CD4-positive, alpha-beta T cell (primary cell): ENCODE measurements at regions not wholly inside any gene's neighbourhood (a gene's known extent, or its start where the extent isn't known, plus 50 kb on each side); places are given as distances from the start of the nearest gene placed in this dataset.

Experiments used
- ATAC-seq: fragments of 200-7000 bp; cut with Tn5 transposase; one replicate; pipeline ENCODE4 v1.10.0; 2022; ENCODE audit warnings: mild to moderate bottlenecking; ENCODE audit not compliant: poor library complexity
- CTCF ChIA-PET: fragments of 350-600 bp; sonication (Branson Sonifier 250); formaldehyde crosslinking; loops from one replicate; lab custom pipeline; 2021; ENCODE audit warnings: antibody characterized with exemption, inconsistent platforms; lab: Charles Lee
- POLR2A ChIA-PET: fragments of 350-600 bp; sonication (Branson Sonifier 250); formaldehyde crosslinking; loops from one replicate; lab custom pipeline; 2021; ENCODE audit warnings: antibody characterized with exemption, inconsistent platforms; lab: Charles Lee
- DNase-seq, 14 experiments: peaks; one replicate each; pipeline ENCODE4 v3.0.0-alpha.2; 2013 to 2020; ENCODE audit warnings: mixed read lengths in 2 of 14
- H3K27ac ChIP-seq, 2 donors: one replicate each; pipeline versions ENCODE4 v1.5.1 to v1.7.0; 2013; ENCODE audit warnings: low read length in 2 of 2, low read depth in 1 of 2, mild to moderate bottlenecking in 1 of 2
- H3K27me3 ChIP-seq, 2 experiments: 1 replicate in 1 of 2; 2 replicates in 1 of 2; pipeline versions ENCODE4 v1.6.1 to v1.7.0; 2013; ENCODE audit warnings: low read length in 2 of 2, control low read depth in 1 of 2, mild to moderate bottlenecking in 1 of 2, moderate library complexity in 1 of 2; ENCODE audit not compliant: insufficient read depth in 2 of 2, control insufficient read depth in 1 of 2
- H3K36me3 ChIP-seq: one replicate; pipeline ENCODE4 v1.6.1; 2013; ENCODE audit warnings: low read length, control low read depth; ENCODE audit not compliant: insufficient read depth
- H3K4me1 ChIP-seq: one replicate; pipeline ENCODE4 v1.6.1; 2013; ENCODE audit warnings: low read length, control low read depth; ENCODE audit not compliant: insufficient read depth
- H3K4me3 ChIP-seq: one replicate; pipeline ENCODE4 v1.5.1; 2013; ENCODE audit warnings: mild to moderate bottlenecking, low read length, moderate library complexity
- H3K9me3 ChIP-seq, 2 experiments: 1 replicate in 1 of 2; 2 replicates in 1 of 2; pipeline versions ENCODE4 v1.6.1 to v1.7.0; 2013; ENCODE audit warnings: low read length in 2 of 2, mild to moderate bottlenecking in 2 of 2, control low read depth in 1 of 2, moderate library complexity in 1 of 2; ENCODE audit not compliant: control insufficient read depth in 1 of 2, insufficient read depth in 1 of 2
- H3K27ac Mint-ChIP-seq: one replicate; pipeline ENCODE4 v1.8.0; 2020; ENCODE audit warnings: mixed read lengths
- H3K27me3 Mint-ChIP-seq: one replicate; pipeline ENCODE4 v1.8.0; 2021; ENCODE audit warnings: mixed read lengths
- H3K36me3 Mint-ChIP-seq: one replicate; pipeline ENCODE4 v1.8.0; 2021; ENCODE audit warnings: low read depth, mixed read lengths
- H3K4me1 Mint-ChIP-seq: one replicate; pipeline ENCODE4 v1.8.0; 2021; ENCODE audit warnings: low read depth, mixed read lengths
- H3K4me3 Mint-ChIP-seq: one replicate; pipeline ENCODE4 v1.8.0; 2020; ENCODE audit warnings: mild to moderate bottlenecking, mixed read lengths
- H3K9me3 Mint-ChIP-seq: one replicate; pipeline ENCODE4 v1.8.0; 2020; ENCODE audit warnings: mixed read lengths
- intact Hi-C, 2 experiments: fragments of 100-400 bp; cut with DNase I in 1 of 2; cut with micrococcal nuclease in 1 of 2; formaldehyde crosslinking; loops; one replicate each; pipeline versions ENCODE4 v1.15.1 to v1.9.0; 2023 to 2025; cut with DNase I, micrococcal nuclease
- TF ChIP-seq, protein P1 (sequence below): fragments of 200-600 bp; IDR thresholded peaks from one replicate; pipeline ENCODE4 v1.8.0; 2022; ENCODE audit warnings: antibody characterized with exemption, mild to moderate bottlenecking

GRCh38 chr20:53878262-53879047 lies 191.9 kb downstream of the BCAS1 start:
- no peaks in the 10 kb centered on the region for H3K9me3 Mint-ChIP-seq
- no peak overlapping the region for H3K27ac Mint-ChIP-seq
- ChIA-PET CTCF (no interaction called here), POLR2A (no interaction called here)
- Histone ChIP-seq H3K27me3 (no peaks in the 10 kb centered on the region), H3K4me3 (no peak overlapping the region), H3K9me3 (no peaks in the 10 kb centered on the region), H3K4me1 (peaks cover 7% of the 10 kb centered on the region), H3K27ac (no peak overlapping the region), H3K36me3 (no peaks in the 10 kb centered on the region)
- no peak for ATAC-seq
- H3K36me3 Mint-ChIP-seq: no peaks in the 10 kb centered on the region
- H3K4me1 Mint-ChIP-seq: peaks cover 9% of the 10 kb centered on the region
- intact Hi-C loops: no loop called here
- TF ChIP-seq, protein P1, sequence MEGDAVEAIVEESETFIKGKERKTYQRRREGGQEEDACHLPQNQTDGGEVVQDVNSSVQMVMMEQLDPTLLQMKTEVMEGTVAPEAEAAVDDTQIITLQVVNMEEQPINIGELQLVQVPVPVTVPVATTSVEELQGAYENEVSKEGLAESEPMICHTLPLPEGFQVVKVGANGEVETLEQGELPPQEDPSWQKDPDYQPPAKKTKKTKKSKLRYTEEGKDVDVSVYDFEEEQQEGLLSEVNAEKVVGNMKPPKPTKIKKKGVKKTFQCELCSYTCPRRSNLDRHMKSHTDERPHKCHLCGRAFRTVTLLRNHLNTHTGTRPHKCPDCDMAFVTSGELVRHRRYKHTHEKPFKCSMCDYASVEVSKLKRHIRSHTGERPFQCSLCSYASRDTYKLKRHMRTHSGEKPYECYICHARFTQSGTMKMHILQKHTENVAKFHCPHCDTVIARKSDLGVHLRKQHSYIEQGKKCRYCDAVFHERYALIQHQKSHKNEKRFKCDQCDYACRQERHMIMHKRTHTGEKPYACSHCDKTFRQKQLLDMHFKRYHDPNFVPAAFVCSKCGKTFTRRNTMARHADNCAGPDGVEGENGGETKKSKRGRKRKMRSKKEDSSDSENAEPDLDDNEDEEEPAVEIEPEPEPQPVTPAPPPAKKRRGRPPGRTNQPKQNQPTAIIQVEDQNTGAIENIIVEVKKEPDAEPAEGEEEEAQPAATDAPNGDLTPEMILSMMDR: no peak
- H3K4me3 Mint-ChIP-seq: no peak overlapping the region
- no peaks in the 10 kb centered on the region for H3K27me3 Mint-ChIP-seq
- DNase-seq: no peak

DNA sequence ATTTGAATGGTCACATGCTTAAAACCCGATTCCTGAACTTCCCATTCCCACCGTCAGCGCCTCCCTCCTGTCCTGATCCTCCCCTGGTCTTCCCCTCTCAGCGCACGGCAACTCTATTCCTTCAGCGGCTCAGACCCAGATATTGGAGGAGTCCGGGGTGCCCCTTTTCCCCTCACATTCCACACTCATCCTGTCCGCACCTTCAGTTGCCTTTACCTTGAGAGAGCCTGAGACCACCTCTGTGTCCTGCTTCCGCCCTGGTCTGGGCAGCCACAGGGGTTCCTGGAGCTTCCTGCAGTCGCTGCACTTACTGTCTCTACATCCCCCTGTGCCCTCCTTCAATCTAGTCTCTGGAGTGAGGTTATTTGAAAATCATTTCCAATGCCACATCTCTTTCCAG lies 193.4 kb downstream of the BCAS1 start:
- no peak for DNase-seq
- no peak overlapping the region for H3K4me3 ChIP-seq
- no peak for ATAC-seq
- intact Hi-C loops: no loop called here
- peaks cover 8% of the 10 kb centered on the region for H3K36me3 Mint-ChIP-seq
- no peak overlapping the region for H3K27ac ChIP-seq
- ChIA-PET CTCF (no interaction called here), POLR2A (no interaction called here)
- H3K9me3 ChIP-seq: no peaks in the 10 kb centered on the region
- peaks cover 24% of the 10 kb centered on the region for H3K4me1 Mint-ChIP-seq
- H3K4me3 Mint-ChIP-seq: no peak overlapping the region
- TF ChIP-seq, protein P1: no peak
- H3K36me3 ChIP-seq: no peaks in the 10 kb centered on the region
- no peaks in the 10 kb centered on the region for H3K27me3 ChIP-seq
- H3K4me1 ChIP-seq: peaks cover 14% of the 10 kb centered on the region
- H3K9me3 Mint-ChIP-seq: no peaks in the 10 kb centered on the region
- no peaks in the 10 kb centered on the region for H3K27me3 Mint-ChIP-seq
- H3K27ac Mint-ChIP-seq: peak overlapping the region; percentile 6

- TF ChIP-seq, protein P1: no peak
- no peaks in the 10 kb centered on the region for H3K27me3 Mint-ChIP-seq
- Histone ChIP-seq H3K4me3 (no peak overlapping the region), H3K9me3 (no peaks in the 10 kb centered on the region), H3K4me1 (peaks cover 17% of the 10 kb centered on the region), H3K36me3 (no peaks in the 10 kb centered on the region), H3K27ac (no peak overlapping the region), H3K27me3 (no peaks in the 10 kb centered on the region)
- peak overlapping the region; percentile 30 for H3K4me3 Mint-ChIP-seq
- no peak for DNase-seq
- H3K27ac Mint-ChIP-seq: peak overlapping the region; percentile 6
- CTCF ChIA-PET: no interaction called here
- H3K4me1 Mint-ChIP-seq: peaks cover 29% of the 10 kb centered on the region
- intact Hi-C loops: no loop called here
- ATAC-seq: no peak
- POLR2A ChIA-PET: interaction anchor here (0.9 kb wide), 1 partner anchor 9 kb away, joined by 3 read pairs; no protein-coding TSS in a partner anchor
- H3K36me3 Mint-ChIP-seq: peaks cover 8% of the 10 kb centered on the region
- H3K9me3 Mint-ChIP-seq: no peaks in the 10 kb centered on the region
Observed at GRCh38 chr20:53876470-53876869, 193.9 kb downstream of the BCAS1 start.
